ENCODE measurements at regions not wholly inside any gene's neighbourhood (a gene's known extent, or its start where the extent isn't known, plus 50 kb on each side); places are given as distances from the start of the nearest gene placed in this dataset.

DNA sequence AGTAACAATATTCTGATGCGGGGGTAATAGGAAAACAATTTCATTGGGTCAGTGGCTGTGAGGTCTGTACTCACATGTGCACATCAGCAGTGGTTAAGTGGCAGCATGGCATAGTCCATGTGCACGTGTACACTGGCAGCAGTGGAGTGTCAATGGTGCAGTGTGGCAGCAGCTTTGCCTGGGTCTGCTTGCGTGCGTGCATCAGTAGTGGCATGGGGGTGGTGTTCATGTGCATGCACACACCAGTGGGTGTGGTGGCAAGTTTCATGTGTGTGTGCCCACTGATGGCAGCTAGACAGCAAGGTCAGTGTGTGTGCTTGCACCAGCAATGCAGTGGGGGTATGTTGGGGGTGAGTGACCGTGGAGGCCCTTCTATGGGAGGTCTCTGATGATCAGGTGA, 581.6 kb upstream of the KLHL4 start:
- H3K9me3 ChIP-seq (ENCODE audit: low read length) = no peaks in the 10 kb centered on the region
- H3K4me2 ChIP-seq (ENCODE audit: low read length) = no peak overlapping the region
- no peak overlapping the region for H3K9ac ChIP-seq (ENCODE audit: low read length)
- H3K27ac ChIP-seq (ENCODE audit: low read depth, low read length, poor library complexity, severe bottlenecking) = no peak overlapping the region
- H3K4me3 ChIP-seq (ENCODE audit: low read depth, low read length, poor library complexity, severe bottlenecking) = no peak overlapping the region
- no peaks in the 10 kb centered on the region for H3K4me1 ChIP-seq (ENCODE audit: insufficient read depth, low read length, severe bottlenecking)
- no peak overlapping the region for H2AFZ ChIP-seq (ENCODE audit: low read length)
- no peaks in the 10 kb centered on the region for H4K20me1 ChIP-seq (ENCODE audit: insufficient read depth, low read length)
- no peaks in the 10 kb centered on the region for H3K79me2 ChIP-seq (ENCODE audit: insufficient read depth, low read length)
- TF ChIP-seq, protein P1, sequence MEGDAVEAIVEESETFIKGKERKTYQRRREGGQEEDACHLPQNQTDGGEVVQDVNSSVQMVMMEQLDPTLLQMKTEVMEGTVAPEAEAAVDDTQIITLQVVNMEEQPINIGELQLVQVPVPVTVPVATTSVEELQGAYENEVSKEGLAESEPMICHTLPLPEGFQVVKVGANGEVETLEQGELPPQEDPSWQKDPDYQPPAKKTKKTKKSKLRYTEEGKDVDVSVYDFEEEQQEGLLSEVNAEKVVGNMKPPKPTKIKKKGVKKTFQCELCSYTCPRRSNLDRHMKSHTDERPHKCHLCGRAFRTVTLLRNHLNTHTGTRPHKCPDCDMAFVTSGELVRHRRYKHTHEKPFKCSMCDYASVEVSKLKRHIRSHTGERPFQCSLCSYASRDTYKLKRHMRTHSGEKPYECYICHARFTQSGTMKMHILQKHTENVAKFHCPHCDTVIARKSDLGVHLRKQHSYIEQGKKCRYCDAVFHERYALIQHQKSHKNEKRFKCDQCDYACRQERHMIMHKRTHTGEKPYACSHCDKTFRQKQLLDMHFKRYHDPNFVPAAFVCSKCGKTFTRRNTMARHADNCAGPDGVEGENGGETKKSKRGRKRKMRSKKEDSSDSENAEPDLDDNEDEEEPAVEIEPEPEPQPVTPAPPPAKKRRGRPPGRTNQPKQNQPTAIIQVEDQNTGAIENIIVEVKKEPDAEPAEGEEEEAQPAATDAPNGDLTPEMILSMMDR (IDR thresholded peaks at IDR 0.05; ENCODE audit: low read length) = no peak
- no peak for TF ChIP-seq EZH2 (IDR thresholded peaks at IDR 0.05; ENCODE audit: borderline replicate concordance, low read length)
- no peaks in the 10 kb centered on the region for H3K9me2 ChIP-seq (ENCODE audit: low read depth, low read length)
- no peaks in the 10 kb centered on the region for H3K36me3 ChIP-seq (ENCODE audit: insufficient read depth, low read length)
- H3F3A ChIP-seq (ENCODE audit: insufficient read depth, low read length) = no peaks in the 10 kb centered on the region
- H3K27me3 ChIP-seq (ENCODE audit: insufficient read depth, low read length) = no peaks in the 10 kb centered on the region

- TF ChIP-seq EZH2 (IDR thresholded peaks at IDR 0.05; ENCODE audit: borderline replicate concordance, low read length) = no peak
- TF ChIP-seq, protein P1 (IDR thresholded peaks at IDR 0.05; ENCODE audit: low read length) = peak; percentile 52
Measured at GRCh38 chrX:86946569-86946968, 571.0 kb upstream of the KLHL4 start.

GRCh38 chrX:86964321-86964720, 553.3 kb upstream of the KLHL4 start:
- H4K20me1 ChIP-seq (ENCODE audit: insufficient read depth, low read length) = no peaks in the 10 kb centered on the region
- no peaks in the 10 kb centered on the region for H3K36me3 ChIP-seq (ENCODE audit: insufficient read depth, low read length)
- H2AFZ ChIP-seq (ENCODE audit: low read length) = no peak overlapping the region
- H3K4me2 ChIP-seq (ENCODE audit: low read length) = no peak overlapping the region
- H3K4me1 ChIP-seq (ENCODE audit: insufficient read depth, low read length, severe bottlenecking) = no peaks in the 10 kb centered on the region
- H3K9me3 ChIP-seq (ENCODE audit: low read length) = no peaks in the 10 kb centered on the region
- H3K4me3 ChIP-seq (ENCODE audit: low read depth, low read length, poor library complexity, severe bottlenecking) = no peak overlapping the region
- H3K9ac ChIP-seq (ENCODE audit: low read length) = no peak overlapping the region
- no peak overlapping the region for H3K27ac ChIP-seq (ENCODE audit: low read depth, low read length, poor library complexity, severe bottlenecking)
- H3F3A ChIP-seq (ENCODE audit: insufficient read depth, low read length) = no peaks in the 10 kb centered on the region
- no peaks in the 10 kb centered on the region for H3K9me2 ChIP-seq (ENCODE audit: low read depth, low read length)
- TF ChIP-seq EZH2 (IDR thresholded peaks at IDR 0.05; ENCODE audit: borderline replicate concordance, low read length) = no peak
- TF ChIP-seq, protein P1 (IDR thresholded peaks at IDR 0.05; ENCODE audit: low read length) = no peak
- no peaks in the 10 kb centered on the region for H3K79me2 ChIP-seq (ENCODE audit: insufficient read depth, low read length)
- no peaks in the 10 kb centered on the region for H3K27me3 ChIP-seq (ENCODE audit: insufficient read depth, low read length)

More at GRCh38 chrX:86946569-86946968, 571.0 kb upstream of the KLHL4 start:
- H3K79me2 ChIP-seq (ENCODE audit: insufficient read depth, low read length) = no peaks in the 10 kb centered on the region
- H3K4me3 ChIP-seq (ENCODE audit: low read depth, low read length, poor library complexity, severe bottlenecking) = no peak overlapping the region
- H3F3A ChIP-seq (ENCODE audit: insufficient read depth, low read length) = no peaks in the 10 kb centered on the region
- no peaks in the 10 kb centered on the region for H3K4me1 ChIP-seq (ENCODE audit: insufficient read depth, low read length, severe bottlenecking)
- no peak overlapping the region for H3K27ac ChIP-seq (ENCODE audit: low read depth, low read length, poor library complexity, severe bottlenecking)
- no peak overlapping the region for H2AFZ ChIP-seq (ENCODE audit: low read length)
- no peaks in the 10 kb centered on the region for H3K27me3 ChIP-seq (ENCODE audit: insufficient read depth, low read length)
- H4K20me1 ChIP-seq (ENCODE audit: insufficient read depth, low read length) = no peaks in the 10 kb centered on the region
- H3K4me2 ChIP-seq (ENCODE audit: low read length) = no peak overlapping the region
- no peaks in the 10 kb centered on the region for H3K9me3 ChIP-seq (ENCODE audit: low read length)
- H3K9me2 ChIP-seq (ENCODE audit: low read depth, low read length) = no peaks in the 10 kb centered on the region
- H3K36me3 ChIP-seq (ENCODE audit: insufficient read depth, low read length) = no peaks in the 10 kb centered on the region
- H3K9ac ChIP-seq (ENCODE audit: low read length) = no peak overlapping the region
